GM23248 (cell line): ENCODE measurements at regions not wholly inside any gene's neighbourhood (a gene's known extent, or its start where the extent isn't known, plus 50 kb on each side); places are given as distances from the start of the nearest gene placed in this dataset.

Experiments
- EZH2 ChIP-seq: fragments of 200-600 bp; sonication (generic); IDR thresholded peaks from 2 replicates; pipeline ENCODE4 v1.6.1; 2018; ENCODE audit warnings: antibody characterized with exemption, mild to moderate bottlenecking; ENCODE audit not compliant: insufficient read depth, poor library complexity, severe bottlenecking
- EZH2phosphoT487 ChIP-seq: fragments of 200-600 bp; sonication (generic); IDR thresholded peaks from 2 replicates; pipeline ENCODE4 v1.6.1; 2018; ENCODE audit warnings: antibody characterized with exemption, moderate library complexity, mild to moderate bottlenecking, low read depth; ENCODE audit not compliant: insufficient read depth

GRCh38 chr5:27240791-27241190 lies 202.4 kb upstream of the CDH9 start:
- TF ChIP-seq EZH2: no peak
- no peak for TF ChIP-seq EZH2phosphoT487
